GM18519 (cell line): ENCODE measurements at regions not wholly inside any gene's neighbourhood (a gene's known extent, or its start where the extent isn't known, plus 50 kb on each side); places are given as distances from the start of the nearest gene placed in this dataset.
"Not testable (repeated sequence)": the region's sequence is repeated elsewhere in the genome, so short reads cannot be mapped to it uniquely, and the experiment has no call there.

Source experiments
- ATAC-seq: cut with Tn5 transposase; IDR thresholded peaks from one replicate; pipeline ENCODE4 v1.9.1; 2021; ENCODE audit warnings: mild to moderate bottlenecking, moderate library complexity; ENCODE audit not compliant: unreplicated experiment, low FRiP score

DNA sequence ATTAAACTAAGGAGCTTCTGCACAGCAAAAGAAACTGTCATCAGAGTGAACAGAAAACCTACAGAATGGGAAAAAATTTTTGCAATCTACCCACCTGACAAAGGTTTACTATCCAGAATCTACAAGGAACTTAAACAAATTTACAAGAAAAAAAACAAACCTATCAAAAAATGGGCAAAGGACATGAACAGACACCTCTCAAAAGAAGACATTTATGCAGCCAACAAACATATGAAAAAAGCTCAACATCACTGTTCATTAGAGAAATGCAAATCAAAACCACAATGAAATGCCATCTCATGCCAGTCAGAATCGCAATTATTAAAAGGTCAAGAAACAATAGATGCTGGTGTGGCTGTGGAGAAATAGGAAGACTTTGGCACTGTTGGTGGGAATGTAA, 218.5 kb upstream of the SMIM30 start:
- ATAC-seq = not testable (repeated sequence)

DNA sequence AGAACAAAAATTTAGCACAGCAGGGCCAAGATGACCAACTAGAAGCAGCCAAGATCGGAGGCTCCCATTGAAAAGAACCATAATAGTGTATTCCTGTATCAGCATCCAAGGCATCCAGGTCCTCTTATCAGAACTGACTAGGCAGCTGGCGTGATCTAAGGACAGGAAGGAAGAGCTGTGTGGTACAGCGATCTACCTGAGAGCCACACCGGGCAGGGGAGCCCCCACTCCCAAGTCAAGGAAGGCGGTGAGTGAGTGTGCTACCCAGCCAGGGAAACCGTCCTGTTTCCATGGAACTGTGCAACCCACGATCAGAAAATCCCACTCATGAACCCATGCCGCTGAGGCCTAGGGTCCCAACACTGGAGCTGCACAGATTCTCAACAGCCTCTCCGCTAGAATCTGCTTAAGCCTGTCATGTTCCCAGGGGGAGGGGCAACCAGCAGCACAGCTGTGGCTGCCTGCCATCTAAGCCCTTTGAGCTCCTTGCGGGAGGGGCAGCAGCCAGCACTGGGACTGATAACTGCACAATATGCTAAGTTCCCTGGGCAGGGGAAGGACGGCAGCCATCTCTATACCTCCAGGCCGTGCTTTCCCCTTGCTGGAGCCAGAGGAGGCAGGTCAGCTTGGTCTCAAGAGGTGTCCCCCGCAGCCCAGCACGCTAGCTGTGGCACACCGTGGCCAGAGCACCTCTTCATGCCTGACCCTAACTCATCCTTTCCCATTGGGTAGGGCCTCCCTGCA, 213.0 kb upstream of the SMIM30 start:
- ATAC-seq = no peak

DNA sequence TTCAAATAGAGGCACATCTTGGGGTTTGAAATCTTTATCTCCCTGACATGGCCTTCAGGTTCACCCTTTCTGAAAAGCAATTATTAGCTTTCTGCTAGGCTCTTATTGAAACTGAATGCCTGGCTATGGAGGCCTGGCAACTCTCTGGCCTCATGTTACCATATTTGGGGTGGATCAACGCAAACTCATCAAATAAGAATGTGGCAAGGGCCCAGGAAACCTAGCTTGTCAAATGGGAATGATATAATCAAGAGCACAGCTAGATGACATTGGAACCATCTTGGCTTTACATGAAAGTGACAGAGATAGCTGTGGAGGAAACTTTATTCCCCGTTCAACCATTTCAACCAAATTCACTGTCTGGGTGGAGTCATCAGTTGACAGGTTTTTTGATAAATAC, 202.8 kb upstream of the SMIM30 start:
- no peak for ATAC-seq

DNA sequence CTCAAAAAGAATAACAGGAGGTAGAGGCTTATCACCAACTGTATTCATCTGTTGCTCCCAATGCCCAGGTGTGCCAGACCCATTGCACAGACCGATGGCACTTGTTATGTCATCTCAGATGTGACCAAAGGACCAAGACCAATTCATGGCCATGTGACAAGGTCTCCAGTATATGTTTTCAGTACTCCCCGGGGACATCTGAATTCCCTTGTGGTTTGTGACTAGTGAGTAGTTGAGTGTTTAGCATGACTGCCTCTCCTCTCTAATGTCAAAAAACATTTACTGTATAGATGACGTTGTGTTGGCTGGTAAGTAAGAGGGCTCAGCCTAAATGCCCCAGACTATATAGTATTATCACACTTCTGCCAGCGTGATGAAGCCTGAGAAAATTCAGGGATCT, 202.1 kb upstream of the SMIM30 start:
- ATAC-seq = no peak

DNA sequence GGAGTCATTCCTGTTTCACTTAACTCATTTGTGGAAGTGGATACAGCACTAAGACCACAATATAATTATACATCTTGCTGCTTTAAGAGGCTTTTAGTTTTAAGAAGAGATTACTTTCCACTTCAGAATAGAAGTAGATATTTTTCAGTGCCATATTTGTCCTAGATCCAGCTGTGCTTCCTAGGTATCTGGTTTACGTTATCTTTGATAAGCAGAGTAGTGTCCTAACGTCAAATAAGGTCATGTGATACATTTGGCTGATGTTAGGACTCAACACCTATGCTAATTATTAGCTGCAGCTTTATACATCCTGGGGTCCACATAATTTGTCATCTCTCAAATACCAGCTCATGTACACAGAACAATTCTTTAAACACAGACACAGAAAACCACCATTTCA, 196.2 kb upstream of the SMIM30 start:
- no peak for ATAC-seq

DNA sequence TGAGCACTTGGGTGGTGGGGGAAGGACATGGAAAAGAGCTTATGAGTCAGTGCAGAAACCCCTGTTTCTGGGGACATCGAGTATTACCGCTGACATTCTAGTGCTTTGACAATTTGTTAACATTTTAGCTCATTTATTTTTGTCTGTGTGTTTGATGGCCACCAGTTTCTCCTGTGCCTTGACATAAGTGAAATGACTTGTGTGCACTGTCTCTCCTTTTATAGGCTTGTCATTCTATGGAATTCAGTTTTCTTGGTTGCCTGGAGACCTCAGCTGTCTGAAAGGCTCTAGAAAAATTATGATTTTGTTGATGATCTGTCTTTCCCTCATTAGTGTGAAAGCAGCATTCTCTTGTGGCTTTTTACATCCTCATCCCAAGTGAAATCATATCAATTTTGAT, 190.0 kb upstream of the SMIM30 start:
- ATAC-seq = no peak

DNA sequence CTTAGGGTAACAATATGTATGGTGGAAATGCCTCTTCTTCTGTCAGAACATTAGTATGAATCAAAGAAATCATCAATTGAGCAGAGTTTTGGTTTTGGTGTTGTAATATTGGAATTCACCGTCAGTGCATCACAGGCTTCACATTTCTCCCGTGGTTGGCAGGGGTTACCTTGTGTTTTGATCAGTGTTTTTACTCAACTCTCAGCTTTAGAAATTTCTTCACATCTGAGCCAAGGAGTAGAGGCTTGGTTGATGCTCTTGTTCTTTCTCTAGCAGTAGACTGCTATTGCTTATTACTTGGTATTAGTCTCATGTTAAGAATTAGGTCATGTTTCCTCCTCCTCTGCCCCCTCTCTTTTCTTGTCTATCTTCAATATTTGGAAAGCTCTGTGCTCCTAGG, 188.8 kb upstream of the SMIM30 start:
- ATAC-seq = no peak

DNA sequence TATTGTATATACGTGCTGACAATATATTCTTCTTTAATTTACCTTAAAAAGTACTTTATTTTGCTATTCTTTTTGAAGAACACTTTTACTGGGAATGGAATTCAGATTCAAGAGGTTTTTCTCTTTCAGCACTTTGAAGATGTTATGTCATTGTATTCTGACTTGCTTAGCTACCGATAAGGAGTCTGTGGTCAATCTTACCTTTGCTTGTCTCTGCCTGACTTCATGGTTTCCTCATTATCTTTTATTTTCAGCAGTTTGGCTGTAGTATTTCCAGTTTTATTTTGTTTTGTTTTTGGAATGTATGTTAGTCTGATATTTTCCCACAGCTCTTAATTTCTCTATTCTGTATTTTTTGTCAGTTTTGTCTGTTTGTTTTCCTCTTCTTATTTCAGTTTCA, 187.9 kb upstream of the SMIM30 start:
- ATAC-seq = no peak

DNA sequence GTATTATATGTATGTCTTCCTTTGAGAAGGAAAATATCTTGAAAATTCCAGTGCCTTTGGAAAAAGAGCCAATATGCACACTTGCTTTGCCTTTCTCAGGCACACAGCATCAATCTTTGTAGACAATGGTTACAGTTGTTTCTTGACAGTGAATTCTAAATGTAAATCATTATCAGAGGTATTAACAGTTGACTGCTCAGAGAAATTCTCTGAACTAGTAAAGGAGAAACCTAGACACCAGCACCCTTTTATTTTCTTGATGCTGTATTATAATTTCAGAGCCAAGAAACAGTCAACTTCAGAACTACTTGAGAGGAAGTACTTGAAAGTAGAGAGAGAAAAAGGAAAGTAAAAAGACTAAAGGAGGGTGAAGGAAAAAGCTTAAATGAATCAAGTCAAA, 185.8 kb upstream of the SMIM30 start:
- ATAC-seq = no peak

DNA sequence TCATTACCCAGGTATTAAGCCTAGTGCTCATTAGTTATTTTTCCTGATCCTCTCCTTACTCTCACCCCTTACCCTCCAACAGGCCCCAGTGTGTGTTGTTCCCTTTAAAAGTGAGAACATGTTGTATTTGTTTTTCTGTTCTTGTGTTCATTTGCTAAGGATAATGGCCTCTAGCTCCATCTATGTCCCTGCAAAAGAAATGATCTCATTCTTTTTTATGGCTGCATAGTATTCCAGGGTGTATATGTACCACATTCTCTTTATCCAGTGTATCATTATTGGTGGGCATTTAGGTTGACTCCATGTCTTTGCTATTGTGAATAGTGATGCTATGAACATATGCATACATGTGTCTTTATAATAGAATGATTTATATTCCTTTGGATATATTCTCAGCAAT, 185.0 kb upstream of the SMIM30 start:
- not testable (repeated sequence) for ATAC-seq

DNA sequence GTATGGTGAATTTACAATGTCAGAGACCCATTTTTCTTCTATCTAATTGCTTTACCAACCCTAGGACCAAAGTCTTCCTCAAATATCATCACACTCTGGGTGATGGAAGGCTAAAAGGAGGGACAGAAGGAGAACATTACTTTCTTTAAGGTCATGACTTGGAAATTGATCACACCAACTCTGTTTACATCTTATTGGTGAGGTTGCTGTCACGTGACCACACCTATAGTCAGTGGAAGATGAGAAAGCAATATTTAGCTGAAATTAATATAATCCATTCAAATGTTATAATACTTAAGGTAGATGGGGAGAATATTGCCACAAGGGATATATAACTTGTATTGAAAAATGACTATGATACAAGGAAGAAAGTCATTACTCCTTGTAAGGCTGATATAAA, 183.6 kb upstream of the SMIM30 start:
- no peak for ATAC-seq

DNA sequence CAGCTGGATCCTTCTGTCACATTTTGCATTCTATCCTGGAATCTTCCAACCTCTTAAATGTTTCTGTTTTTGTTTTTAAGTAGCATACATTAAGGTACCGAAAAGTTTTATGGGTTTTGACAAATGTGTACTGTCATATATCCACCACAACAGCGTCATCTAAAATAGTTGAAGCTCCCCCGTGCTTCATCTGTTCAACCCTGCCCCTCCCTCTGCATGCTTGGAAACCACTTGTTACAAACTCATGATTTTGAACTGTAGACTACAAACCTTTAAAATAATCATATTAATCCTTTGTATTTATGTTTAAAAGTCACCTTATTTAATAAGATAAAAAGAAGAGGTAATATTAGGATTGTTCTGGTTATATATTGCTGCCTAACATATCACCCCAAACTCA, 182.8 kb upstream of the SMIM30 start:
- ATAC-seq = no peak

DNA sequence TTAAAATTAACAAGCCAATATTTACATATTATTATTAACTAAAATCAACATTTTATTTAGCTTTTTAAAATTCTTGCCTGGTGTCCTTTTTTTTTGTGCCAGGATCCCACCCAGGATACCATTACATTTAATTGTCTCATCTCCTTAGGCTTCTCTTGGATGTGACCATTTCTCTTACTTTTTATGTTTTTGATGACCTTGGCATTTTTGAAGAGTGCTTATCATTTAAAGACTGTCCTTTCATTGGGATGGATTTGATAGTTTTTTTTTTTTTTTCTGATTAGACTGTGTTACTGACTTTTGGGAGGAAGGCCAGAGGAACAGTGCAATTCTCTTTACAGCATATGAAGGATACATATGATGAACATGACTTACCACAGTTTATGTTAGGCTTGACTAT, 181.4 kb upstream of the SMIM30 start:
- no peak for ATAC-seq

DNA sequence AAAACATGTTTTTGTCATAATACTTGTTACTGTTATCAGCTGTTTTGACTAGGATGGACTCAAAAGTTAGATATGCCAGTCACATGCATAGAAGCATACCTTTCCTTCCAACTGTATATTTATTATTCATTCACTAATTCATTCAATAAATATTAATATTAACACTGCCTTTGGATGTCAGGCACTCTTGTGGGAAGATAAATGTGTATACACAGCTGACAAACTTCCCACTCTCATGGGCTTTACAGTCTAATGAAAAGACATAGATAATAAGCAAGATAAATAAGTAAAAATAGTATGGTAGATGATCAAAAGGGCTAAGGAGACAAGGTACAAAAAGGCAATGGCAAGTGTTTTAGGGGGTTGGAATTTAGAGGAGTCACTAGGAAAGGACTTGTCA, 180.1 kb upstream of the SMIM30 start:
- ATAC-seq = no peak

DNA sequence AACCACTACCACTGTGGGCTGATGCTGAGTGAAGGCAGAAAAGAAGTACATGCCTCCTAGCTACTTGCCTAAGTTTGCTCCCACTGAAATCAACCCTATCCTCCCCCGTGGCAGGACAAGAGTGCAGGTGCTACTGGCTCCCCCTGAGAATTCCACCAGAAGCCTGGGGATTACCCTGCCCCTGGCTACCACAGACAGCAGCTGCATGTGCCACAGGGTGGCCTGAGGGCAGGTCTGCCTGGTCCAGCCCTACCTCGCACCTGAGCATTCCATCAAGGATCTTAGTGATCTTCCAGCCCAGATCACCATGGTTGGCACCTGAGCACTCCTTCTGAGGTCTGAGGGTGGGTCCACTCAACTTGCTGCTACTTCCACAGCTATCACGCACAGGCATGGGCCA, 176.4 kb upstream of the SMIM30 start:
- no peak for ATAC-seq

DNA sequence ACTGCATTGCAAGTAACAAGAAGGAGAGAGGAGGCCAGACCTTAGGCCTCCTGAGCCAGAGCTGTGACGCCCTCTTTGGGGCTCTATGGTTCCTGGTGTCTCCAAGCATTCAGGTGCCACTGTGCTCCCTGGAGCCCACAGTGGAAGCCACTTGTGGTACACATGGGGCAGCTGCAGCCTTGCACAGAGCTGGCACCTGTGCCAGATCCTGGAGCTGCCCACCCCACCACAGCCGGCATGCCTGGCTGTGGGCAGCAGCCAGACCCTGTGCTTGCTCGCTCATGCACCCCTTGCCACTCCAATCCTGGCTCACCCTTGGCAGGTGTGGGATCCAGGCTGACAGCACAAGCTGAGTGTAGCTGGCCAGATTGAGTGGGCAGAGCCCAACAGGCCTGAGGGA, 173.8 kb upstream of the SMIM30 start:
- ATAC-seq = no peak

DNA sequence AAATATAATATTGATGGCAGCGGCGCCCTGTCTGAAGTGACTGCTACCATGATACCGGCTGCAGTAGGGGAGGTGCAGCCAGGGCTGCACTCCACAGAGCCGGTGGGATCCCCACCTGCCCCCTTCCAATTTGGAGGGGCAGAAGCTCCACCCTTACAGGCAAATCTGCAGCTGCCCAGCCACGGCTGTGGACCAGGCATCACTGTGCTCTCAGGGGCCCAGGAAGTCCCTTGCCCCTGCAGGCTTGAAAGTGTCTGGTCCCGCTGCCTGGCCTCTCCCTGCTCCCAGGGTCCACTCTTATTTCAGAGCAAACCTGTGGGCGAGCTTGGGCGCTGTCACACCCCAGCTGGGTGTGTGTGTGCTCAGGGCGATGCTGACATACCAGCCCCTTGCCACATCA, 172.7 kb upstream of the SMIM30 start:
- ATAC-seq = no peak

DNA sequence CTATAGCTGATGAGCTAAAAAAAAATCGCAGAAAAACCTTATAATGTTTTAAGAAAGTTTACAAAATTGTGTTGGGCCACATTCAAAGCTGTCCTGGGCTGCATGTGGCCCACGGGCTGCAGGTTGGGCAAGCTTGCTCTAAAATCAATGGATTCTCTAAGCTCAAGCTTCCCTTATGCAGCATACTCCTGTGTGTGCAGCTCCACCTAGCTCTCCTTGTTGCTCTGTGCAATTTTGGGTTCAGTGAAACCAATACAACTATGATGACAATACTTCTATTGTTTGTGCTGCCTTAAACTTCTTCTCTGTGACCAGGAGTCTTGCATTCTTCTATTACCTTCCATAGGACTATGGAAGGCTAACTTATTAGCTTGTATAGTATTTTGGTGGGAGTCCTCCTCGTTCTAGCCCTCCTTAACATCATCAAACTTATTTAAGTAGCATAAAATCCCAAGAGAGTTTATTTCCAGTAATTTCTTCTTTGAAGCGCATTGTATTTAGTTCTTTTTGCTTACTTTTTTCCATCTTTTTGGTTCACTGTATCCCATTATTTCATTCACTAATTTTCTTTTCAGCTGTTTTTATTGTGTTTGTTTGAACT, 170.9 kb upstream of the SMIM30 start:
- ATAC-seq = peak; percentile 66

DNA sequence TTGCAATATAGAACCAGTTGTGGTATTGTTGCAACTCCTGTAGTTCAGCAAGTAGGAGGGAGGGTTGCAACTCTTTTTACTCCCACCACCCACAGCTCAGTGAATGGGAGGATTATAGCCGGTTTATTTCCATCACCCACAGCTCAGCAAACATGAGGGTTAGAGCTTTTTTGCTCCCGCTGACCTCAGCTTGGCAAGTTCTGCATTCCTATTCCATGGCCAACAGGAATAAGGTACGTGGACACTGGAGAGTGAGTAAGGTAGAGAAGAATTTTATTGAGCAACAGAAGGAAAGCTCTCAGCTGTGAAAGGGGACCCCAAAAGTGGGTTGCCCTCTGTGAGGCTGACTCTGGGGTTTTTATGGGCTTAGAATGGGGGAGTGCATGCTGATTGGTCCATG, 167.1 kb upstream of the SMIM30 start:
- no peak for ATAC-seq

DNA sequence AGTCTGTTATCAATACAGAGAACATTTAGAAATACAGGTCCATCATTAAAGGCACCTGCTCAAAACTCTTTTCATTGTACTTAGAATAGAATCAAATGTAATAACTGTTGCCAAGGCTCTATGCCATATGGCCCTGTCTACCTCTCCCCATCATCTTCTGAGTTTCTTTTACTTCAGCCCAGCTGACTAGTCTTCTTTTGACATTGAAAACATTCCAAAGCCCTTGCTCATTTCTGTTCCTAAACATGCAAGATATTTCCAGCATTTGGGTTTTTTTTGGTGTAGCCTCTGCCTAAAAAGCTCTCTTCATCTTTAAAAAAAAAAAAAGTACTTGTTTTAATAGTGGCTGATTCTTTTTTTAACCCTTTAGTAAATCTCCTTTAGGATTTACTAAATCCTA, 165.5 kb upstream of the SMIM30 start:
- ATAC-seq = no peak

DNA sequence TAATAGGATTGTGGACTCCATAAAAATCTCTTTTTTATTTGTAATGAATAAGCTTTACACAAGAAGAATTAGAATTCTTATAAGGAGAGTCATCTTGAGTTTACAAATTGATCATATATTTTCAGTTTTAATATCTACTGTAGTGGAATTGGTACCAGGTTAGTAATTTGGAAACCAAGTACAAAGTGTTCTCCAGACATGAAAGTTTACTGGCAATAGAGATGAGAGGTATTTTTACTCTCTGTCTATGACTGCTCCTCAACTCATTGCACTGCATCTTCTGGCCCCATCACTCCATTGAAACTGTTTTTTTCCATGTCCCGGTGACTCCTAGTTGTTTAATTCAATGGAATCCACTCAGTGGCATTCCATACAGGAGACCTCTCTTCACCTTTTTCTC, 164.5 kb upstream of the SMIM30 start:
- ATAC-seq = no peak

DNA sequence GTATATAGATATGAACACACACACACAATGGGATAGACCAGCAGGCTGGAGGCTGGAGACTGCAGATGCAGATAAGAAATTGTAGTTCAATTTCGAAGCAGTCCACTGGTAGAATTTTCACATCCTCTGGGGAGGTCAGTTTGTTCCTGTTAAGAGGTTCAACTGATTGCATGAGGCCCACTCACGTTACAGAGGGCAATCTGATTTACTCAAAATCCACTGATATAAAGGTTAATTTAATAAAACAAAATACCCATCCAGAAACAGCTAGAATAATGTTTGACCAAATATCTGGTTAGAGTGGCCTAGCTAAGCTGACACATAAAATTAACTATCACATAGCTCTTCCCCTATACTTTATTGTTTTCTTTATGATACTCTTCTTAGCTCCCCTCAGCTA, 162.9 kb upstream of the SMIM30 start:
- ATAC-seq = no peak

DNA sequence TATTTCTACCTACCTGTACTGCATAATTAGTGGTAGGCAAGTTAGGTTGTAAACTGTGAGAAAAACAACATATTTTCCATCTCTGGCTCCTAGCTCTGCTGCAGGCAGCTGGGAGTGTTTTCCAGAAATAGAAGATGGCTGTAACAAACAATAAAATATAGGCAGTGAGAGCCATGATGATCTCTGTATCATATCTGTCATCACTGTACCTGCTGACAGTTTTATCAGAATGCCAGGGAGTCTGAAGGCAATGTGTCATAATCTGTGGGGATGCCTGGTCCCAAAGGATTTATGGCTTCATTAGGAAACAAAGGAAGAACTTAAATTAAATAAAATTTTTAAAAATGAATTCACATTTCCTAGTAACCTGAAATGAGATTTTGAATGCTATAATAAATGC, 160.9 kb upstream of the SMIM30 start:
- no peak for ATAC-seq
